ENCODE measurements at regions not wholly inside any gene's neighbourhood (a gene's known extent, or its start where the extent isn't known, plus 50 kb on each side); places are given as distances from the start of the nearest gene placed in this dataset.

- intact Hi-C loops (cut with micrococcal nuclease; ENCODE audit: unreplicated experiment): no loop called here
- POLR2A ChIA-PET (ENCODE audit: low non-redundant PET): no interaction called here
- CTCF ChIA-PET: no interaction called here
- Histone ChIP-seq H3K4me1 (ENCODE audit: insufficient read depth, low read length, poor library complexity, severe bottlenecking) (no peaks in the 10 kb centered on the region), H3K27ac (ENCODE audit: low read depth, low read length, poor library complexity, severe bottlenecking) (no peak overlapping the region), H3K36me3 (ENCODE audit: insufficient read depth, low read length, poor library complexity, severe bottlenecking) (no peaks in the 10 kb centered on the region), H3K4me3 (ENCODE audit: low read depth, low read length, poor library complexity, severe bottlenecking) (no peak overlapping the region), H3K27me3 (replicated peaks; ENCODE audit: insufficient read depth, low read depth, low read length, poor library complexity) (no peaks in the 10 kb centered on the region), H3K9me3 (ENCODE audit: low read depth, low read length, poor library complexity, severe bottlenecking) (no peaks in the 10 kb centered on the region)
- TF ChIP-seq EZH2 (IDR thresholded peaks at IDR 0.05; ENCODE audit: borderline replicate concordance, low read depth, low read length, poor library complexity, severe bottlenecking) (no peak), CTCF (conservative IDR thresholded peaks at IDR 0.05; ENCODE audit: low read depth, low read length) (no peak)
- no TSS peak for BruUV-seq (replicated peaks)
- no peak for DNase-seq (ENCODE audit: low spot score)
Observed at GRCh38 chr7:119756687-119757086, 516.3 kb upstream of the KCND2 start.

- no TSS peak for BruUV-seq (replicated peaks)
- TF ChIP-seq EZH2 (IDR thresholded peaks at IDR 0.05; ENCODE audit: borderline replicate concordance, low read depth, low read length, poor library complexity, severe bottlenecking): no peak
- no peak for TF ChIP-seq CTCF (conservative IDR thresholded peaks at IDR 0.05; ENCODE audit: low read depth, low read length)
- Histone ChIP-seq H3K36me3 (ENCODE audit: insufficient read depth, low read length, poor library complexity, severe bottlenecking) (no peaks in the 10 kb centered on the region), H3K27me3 (replicated peaks; ENCODE audit: insufficient read depth, low read depth, low read length, poor library complexity) (no peaks in the 10 kb centered on the region), H3K4me3 (ENCODE audit: low read depth, low read length, poor library complexity, severe bottlenecking) (no peak overlapping the region), H3K9me3 (ENCODE audit: low read depth, low read length, poor library complexity, severe bottlenecking) (no peaks in the 10 kb centered on the region), H3K27ac (ENCODE audit: low read depth, low read length, poor library complexity, severe bottlenecking) (no peak overlapping the region), H3K4me1 (ENCODE audit: insufficient read depth, low read length, poor library complexity, severe bottlenecking) (no peaks in the 10 kb centered on the region)
- CTCF ChIA-PET: no interaction called here
- POLR2A ChIA-PET (ENCODE audit: low non-redundant PET): no interaction called here
- intact Hi-C loops (cut with micrococcal nuclease; ENCODE audit: unreplicated experiment): no loop called here
- no peak for DNase-seq (ENCODE audit: low spot score)
Observed at GRCh38 chr7:119758254-119758653, 514.7 kb upstream of the KCND2 start.

- CTCF ChIA-PET: no interaction called here
Observed at GRCh38 chr7:119761776-119762175, 511.2 kb upstream of the KCND2 start.

More at GRCh38 chr7:119761776-119762175, 511.2 kb upstream of the KCND2 start:
- H3K27ac ChIP-seq (ENCODE audit: low read depth, low read length, poor library complexity, severe bottlenecking): no peak overlapping the region
- DNase-seq (ENCODE audit: low spot score): no peak
- intact Hi-C loops (cut with micrococcal nuclease; ENCODE audit: unreplicated experiment): no loop called here
- H3K36me3 ChIP-seq (ENCODE audit: insufficient read depth, low read length, poor library complexity, severe bottlenecking): no peaks in the 10 kb centered on the region
- H3K4me1 ChIP-seq (ENCODE audit: insufficient read depth, low read length, poor library complexity, severe bottlenecking): no peaks in the 10 kb centered on the region
- H3K4me3 ChIP-seq (ENCODE audit: low read depth, low read length, poor library complexity, severe bottlenecking): no peak overlapping the region
- H3K9me3 ChIP-seq (ENCODE audit: low read depth, low read length, poor library complexity, severe bottlenecking): no peaks in the 10 kb centered on the region
- no peaks in the 10 kb centered on the region for H3K27me3 ChIP-seq (replicated peaks; ENCODE audit: insufficient read depth, low read depth, low read length, poor library complexity)
- no TSS peak for BruUV-seq (replicated peaks)
- POLR2A ChIA-PET (ENCODE audit: low non-redundant PET): no interaction called here
- TF ChIP-seq EZH2 (IDR thresholded peaks at IDR 0.05; ENCODE audit: borderline replicate concordance, low read depth, low read length, poor library complexity, severe bottlenecking) (no peak), CTCF (conservative IDR thresholded peaks at IDR 0.05; ENCODE audit: low read depth, low read length) (no peak)

All from A673 (cell line).